ENCODE measurements at regions not wholly inside any gene's neighbourhood (a gene's known extent, or its start where the extent isn't known, plus 50 kb on each side); places are given as distances from the start of the nearest gene placed in this dataset.

DNA sequence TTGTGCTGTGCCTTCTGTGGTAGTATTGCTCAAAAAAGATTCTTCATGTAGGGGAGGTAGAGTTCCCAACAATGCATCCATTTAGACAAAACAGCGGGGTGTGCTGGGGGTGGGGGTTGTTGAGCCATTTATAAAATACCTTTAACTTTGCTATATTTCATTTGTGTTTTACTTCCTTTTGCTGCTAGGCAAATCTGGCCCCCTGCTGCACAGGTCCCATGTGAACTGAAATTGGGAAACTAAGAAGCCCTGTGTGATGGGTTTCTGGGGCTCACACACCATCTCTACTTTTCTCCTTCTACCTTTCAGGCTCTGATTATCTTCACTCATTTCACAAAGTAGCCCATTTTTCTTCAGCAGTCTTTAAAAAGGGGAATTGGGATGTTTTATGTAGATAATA lies 52.7 kb upstream of the ITGA4 start:
- Histone ChIP-seq H3K4me3 (ENCODE audit: low read length in 2 of 2) (no peak overlapping the region), H3K27ac (ENCODE audit: low read depth in 1 of 2, low read length in 2 of 2) (no peak overlapping the region), H3K27me3 (ENCODE audit: control insufficient read depth in 1 of 2, insufficient read depth in 2 of 2, low read length in 1 of 2) (peaks cover 0 to 1% of the 10 kb centered on the region in 2 donors), H3K4me1 (ENCODE audit: control insufficient read depth in 1 of 2, insufficient read depth in 2 of 2, low read length in 2 of 2) (no peaks in the 10 kb centered on the region), H3K36me3 (ENCODE audit: control insufficient read depth in 1 of 2, insufficient read depth in 2 of 2, low read length in 1 of 2) (no peaks in the 10 kb centered on the region), H3K9me3 (ENCODE audit: control insufficient read depth, low read length) (no peaks in the 10 kb centered on the region)
- 85 to 91% methylated on average over 1 of the region's 1 CpG for WGBS, 2 donors
- ATAC-seq (ENCODE audit: low FRiP score) (no peak), DNase-seq (no peak)
- intact Hi-C loops (cut with DNase I), result no loop called here

DNA sequence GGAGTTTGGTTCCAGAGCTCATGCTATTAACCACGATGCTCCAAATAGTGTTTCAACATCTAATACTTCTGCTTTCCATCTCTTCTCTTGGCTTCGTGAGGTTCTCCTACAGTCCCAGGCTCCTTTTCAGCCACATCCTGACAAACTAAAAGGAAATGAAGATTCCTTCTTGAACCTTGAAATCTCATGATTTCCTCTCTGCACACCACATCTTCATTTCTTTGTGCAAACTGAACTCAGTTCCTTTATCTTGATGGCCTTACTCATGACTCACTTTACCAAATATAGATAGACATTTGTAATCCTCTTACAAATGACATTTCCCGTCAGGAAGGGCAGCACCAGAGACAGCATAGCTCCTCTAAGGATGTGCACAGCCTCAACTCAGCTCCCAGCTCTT lies 50.0 kb upstream of the ITGA4 start:
- no peaks in the 10 kb centered on the region for H3K9me3 ChIP-seq (ENCODE audit: control insufficient read depth, low read length)
- intact Hi-C loops (cut with DNase I), result no loop called here
- 75 to 78% methylated on average over 3 of the region's 3 CpGs for WGBS, 2 donors

More for the DNA sequence above, 50.0 kb upstream of the ITGA4 start:
- H3K4me3 ChIP-seq (ENCODE audit: low read length in 2 of 2), result no peak overlapping the region
- ATAC-seq (ENCODE audit: low FRiP score) (no peak), DNase-seq (no peak)
- H3K36me3 ChIP-seq (ENCODE audit: control insufficient read depth in 1 of 2, insufficient read depth in 2 of 2, low read length in 1 of 2), result no peaks in the 10 kb centered on the region
- H3K4me1 ChIP-seq (ENCODE audit: control insufficient read depth in 1 of 2, insufficient read depth in 2 of 2, low read length in 2 of 2), result no peaks in the 10 kb centered on the region
- peaks cover 0 to 1% of the 10 kb centered on the region in 2 donors for H3K27me3 ChIP-seq (ENCODE audit: control insufficient read depth in 1 of 2, insufficient read depth in 2 of 2, low read length in 1 of 2)
- no peak overlapping the region for H3K27ac ChIP-seq (ENCODE audit: low read depth in 1 of 2, low read length in 2 of 2)

Small RNAs in the stretch of these regions (microRNA-seq; reads per million reads assigned to microRNA genes)
- gene MIR4437, result 0 reads per million in 2 donors
